ENCODE measurements at regions not wholly inside any gene's neighbourhood (a gene's known extent, or its start where the extent isn't known, plus 50 kb on each side); places are given as distances from the start of the nearest gene placed in this dataset.
"Not testable (repeated sequence)": the region's sequence is repeated elsewhere in the genome, so short reads cannot be mapped to it uniquely, and the experiment has no call there.

DNA sequence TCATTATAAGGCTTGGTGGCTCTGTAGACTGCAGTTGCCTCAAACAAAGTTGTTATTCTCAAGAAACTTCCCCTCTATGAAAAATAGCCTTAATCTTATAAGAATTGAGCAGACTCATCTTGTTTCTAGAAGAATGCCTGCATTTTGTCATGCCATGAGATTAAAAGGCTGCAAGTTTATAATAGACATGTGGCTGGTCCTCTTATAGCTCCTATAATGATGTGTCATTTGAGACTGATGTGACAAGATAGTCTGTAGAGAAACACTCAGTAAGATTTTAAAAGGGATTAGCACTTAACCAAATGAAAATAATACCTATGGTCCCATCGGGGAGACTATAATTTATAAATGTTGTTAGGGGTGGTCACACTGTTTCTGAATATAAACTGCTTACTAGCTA, 312.5 kb downstream of the OXSM start:
- H3K27ac Mint-ChIP-seq: no peak overlapping the region
- H3K4me3 Mint-ChIP-seq: no peak overlapping the region
- H3K27me3 Mint-ChIP-seq (ENCODE audit: low read depth in 3 of 3): peaks cover 0 to 3% (median 0%) of the 10 kb centered on the region in 3 donors
- no peak for DNase-seq
- no peaks in the 10 kb centered on the region for H3K36me3 Mint-ChIP-seq
- peaks cover 2 to 14% (median 9%) of the 10 kb centered on the region in 6 donors for H3K9me3 Mint-ChIP-seq
- no peaks in the 10 kb centered on the region for H3K4me1 Mint-ChIP-seq

GRCh38 chr3:26104851-26105251, 315.0 kb downstream of the OXSM start:
- H3K36me3 Mint-ChIP-seq: peaks cover 0 to 3% (median 0%) of the 10 kb centered on the region in 3 donors
- DNase-seq: no peak
- peaks cover 0 to 3% (median 0%) of the 10 kb centered on the region in 3 donors for H3K27me3 Mint-ChIP-seq (ENCODE audit: low read depth in 3 of 3)
- H3K4me1 Mint-ChIP-seq: no peaks in the 10 kb centered on the region
- H3K27ac Mint-ChIP-seq: no peak overlapping the region
- H3K4me3 Mint-ChIP-seq: no peak overlapping the region
- peaks cover 0 to 5% (median 2%) of the 10 kb centered on the region in 6 donors for H3K9me3 Mint-ChIP-seq

- Mint-ChIP-seq H3K27me3 (ENCODE audit: low read depth in 3 of 3) (peaks cover 0 to 3% (median 0%) of the 10 kb centered on the region in 3 donors), H3K4me3 (no peak overlapping the region), H3K36me3 (peaks cover 0 to 3% (median 0%) of the 10 kb centered on the region in 3 donors), H3K27ac (no peak overlapping the region), H3K9me3 (peaks cover 0 to 6% (median 2%) of the 10 kb centered on the region in 6 donors), H3K4me1 (no peaks in the 10 kb centered on the region)
- no peak for DNase-seq
Measured at GRCh38 chr3:26105261-26105660, 315.4 kb downstream of the OXSM start.

DNA sequence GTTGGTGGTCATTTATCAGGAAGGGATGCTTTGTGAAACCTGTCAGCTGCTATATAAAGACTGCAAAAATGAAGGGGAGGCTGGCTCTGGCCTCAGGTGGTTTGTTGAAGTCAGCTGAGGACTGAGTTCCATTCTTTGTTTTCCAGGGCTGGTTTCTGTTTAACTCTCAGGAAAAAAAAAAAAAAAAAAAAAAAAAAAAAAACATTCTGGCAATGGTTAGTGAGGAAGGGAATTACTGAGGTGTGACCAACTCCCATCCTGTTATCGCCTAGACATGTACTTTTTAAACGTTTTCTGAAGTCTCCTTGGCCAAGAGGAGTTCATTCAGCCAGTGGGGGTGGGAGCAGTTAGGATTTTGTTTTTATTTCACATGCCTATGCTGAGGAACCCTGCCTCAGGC, 316.3 kb downstream of the OXSM start:
- no peak for DNase-seq
- peaks cover 0 to 3% (median 0%) of the 10 kb centered on the region in 3 donors for H3K27me3 Mint-ChIP-seq (ENCODE audit: low read depth in 3 of 3)
- H3K27ac Mint-ChIP-seq: no peak overlapping the region
- H3K4me1 Mint-ChIP-seq: no peaks in the 10 kb centered on the region
- no peak overlapping the region for H3K4me3 Mint-ChIP-seq
- H3K9me3 Mint-ChIP-seq: peaks cover 0 to 6% (median under 1%) of the 10 kb centered on the region in 6 donors
- peaks cover 0 to 3% (median 0%) of the 10 kb centered on the region in 3 donors for H3K36me3 Mint-ChIP-seq

- Mint-ChIP-seq H3K4me1 (no peaks in the 10 kb centered on the region), H3K36me3 (peaks cover 0 to 3% (median 0%) of the 10 kb centered on the region in 3 donors), H3K4me3 (no peak overlapping the region), H3K27me3 (ENCODE audit: low read depth in 3 of 3) (no peaks in the 10 kb centered on the region), H3K27ac (no peak overlapping the region), H3K9me3 (peaks cover 0 to 11% (median 0%) of the 10 kb centered on the region in 6 donors)
- DNase-seq: no peak
Measured at GRCh38 chr3:26108846-26109489, 319.1 kb downstream of the OXSM start.

- Mint-ChIP-seq H3K27me3 (ENCODE audit: low read depth in 3 of 3) (peaks cover 0 to 6% (median 2%) of the 10 kb centered on the region in 3 donors), H3K36me3 (peaks cover 0 to 3% (median 0%) of the 10 kb centered on the region in 3 donors), H3K9me3 (peaks cover 0 to 11% (median 2%) of the 10 kb centered on the region in 6 donors), H3K4me1 (no peaks in the 10 kb centered on the region), H3K27ac (no peak overlapping the region), H3K4me3 (no peak overlapping the region)
- no peak for DNase-seq
Measured at GRCh38 chr3:26114851-26115250, 325.0 kb downstream of the OXSM start.

- peaks cover 2 to 6% (median 2%) of the 10 kb centered on the region in 3 donors for H3K27me3 Mint-ChIP-seq (ENCODE audit: low read depth in 3 of 3)
- no peak overlapping the region for H3K27ac Mint-ChIP-seq
- H3K9me3 Mint-ChIP-seq: peaks cover 0 to 12% (median 2%) of the 10 kb centered on the region in 6 donors
- peaks cover 0 to 3% (median 0%) of the 10 kb centered on the region in 3 donors for H3K36me3 Mint-ChIP-seq
- no peak for DNase-seq
- no peaks in the 10 kb centered on the region for H3K4me1 Mint-ChIP-seq
- H3K4me3 Mint-ChIP-seq: no peak overlapping the region
Measured at GRCh38 chr3:26118165-26118564, 328.3 kb downstream of the OXSM start.

GRCh38 chr3:26132942-26133341, 343.1 kb downstream of the OXSM start:
- H3K9me3 Mint-ChIP-seq: peaks cover 0 to 16% (median 6%) of the 10 kb centered on the region in 6 donors
- H3K4me3 Mint-ChIP-seq: no peak overlapping the region
- no peak for DNase-seq
- no peaks in the 10 kb centered on the region for H3K4me1 Mint-ChIP-seq
- no peaks in the 10 kb centered on the region for H3K36me3 Mint-ChIP-seq
- H3K27ac Mint-ChIP-seq: no peak overlapping the region
- H3K27me3 Mint-ChIP-seq (ENCODE audit: low read depth in 3 of 3): peaks cover 0 to 1% (median 0%) of the 10 kb centered on the region in 3 donors

DNA sequence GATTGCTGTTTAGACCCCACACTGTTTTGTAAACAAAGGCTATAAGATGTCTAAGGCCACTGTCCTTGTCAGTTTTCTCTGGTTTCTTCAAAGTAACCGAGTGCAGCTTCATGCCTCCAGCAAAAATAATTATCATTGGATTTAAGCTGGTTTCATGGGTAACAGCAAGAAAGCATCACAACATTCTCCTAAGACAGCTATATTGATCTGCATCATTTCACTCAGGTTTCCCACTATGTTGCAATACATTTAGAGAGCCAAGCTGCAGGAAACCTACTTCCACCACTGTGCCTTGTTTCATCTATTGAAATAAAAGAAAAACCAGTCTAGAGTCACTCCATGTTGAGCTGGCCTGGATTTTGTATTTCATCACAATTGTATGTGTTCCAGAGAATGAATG, 351.4 kb downstream of the OXSM start:
- Mint-ChIP-seq H3K4me3 (no peak overlapping the region), H3K27me3 (ENCODE audit: low read depth in 3 of 3) (peaks cover 0 to 2% (median 0%) of the 10 kb centered on the region in 3 donors), H3K27ac (no peak overlapping the region), H3K9me3 (peaks cover 6 to 33% (median 9%) of the 10 kb centered on the region in 6 donors), H3K36me3 (no peaks in the 10 kb centered on the region), H3K4me1 (no peaks in the 10 kb centered on the region)
- DNase-seq: no peak

GRCh38 chr3:26145769-26146168, 355.9 kb downstream of the OXSM start:
- Mint-ChIP-seq H3K4me1 (no peaks in the 10 kb centered on the region), H3K4me3 (no peak overlapping the region), H3K36me3 (no peaks in the 10 kb centered on the region), H3K9me3 (peaks cover 5 to 58% (median 14%) of the 10 kb centered on the region in 6 donors), H3K27ac (no peak overlapping the region), H3K27me3 (ENCODE audit: low read depth in 3 of 3) (no peaks in the 10 kb centered on the region)
- no peak for DNase-seq

DNA sequence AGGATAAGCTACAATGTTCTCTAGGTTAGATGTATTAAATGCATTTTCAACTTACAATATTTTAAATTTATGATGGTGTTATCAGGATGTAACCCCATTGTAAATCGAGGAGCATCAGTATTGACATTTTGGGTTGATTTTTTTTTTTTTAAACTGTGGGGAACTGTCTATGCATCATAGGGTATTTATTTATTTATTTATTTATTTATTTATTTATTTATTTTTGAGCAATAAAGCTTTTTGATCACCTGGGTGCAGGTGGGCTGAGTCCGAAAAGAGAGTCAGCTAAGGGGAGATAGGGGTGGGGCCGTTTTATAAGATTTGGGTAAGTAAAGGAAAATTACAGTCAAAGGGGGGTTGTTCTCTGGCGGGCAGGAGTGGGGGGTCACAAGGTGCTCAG, 367.5 kb downstream of the OXSM start:
- H3K36me3 Mint-ChIP-seq; H3K9me3 Mint-ChIP-seq; H3K27ac Mint-ChIP-seq; DNase-seq; H3K27me3 Mint-ChIP-seq (ENCODE audit: low read depth in 3 of 3); H3K4me3 Mint-ChIP-seq; H3K4me1 Mint-ChIP-seq: not testable (repeated sequence)

DNA sequence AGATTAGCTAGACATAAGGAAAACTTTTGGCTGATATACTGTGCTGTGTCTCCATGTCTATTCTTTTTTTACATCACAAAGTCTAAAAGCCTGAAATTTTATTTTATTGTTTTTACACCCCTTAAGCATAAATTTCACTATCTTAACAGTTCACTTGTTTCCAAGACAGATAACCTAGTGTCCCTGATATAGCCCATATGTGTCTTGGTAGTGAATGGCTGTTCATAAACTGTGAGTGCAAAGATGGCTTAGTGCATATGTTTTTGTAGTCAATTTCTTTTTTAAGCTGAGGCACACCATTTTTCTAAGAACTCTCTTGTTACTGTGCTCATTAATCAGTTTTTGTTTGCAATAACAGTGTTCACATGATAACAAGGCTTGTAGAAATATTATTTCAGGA, 381.1 kb downstream of the OXSM start:
- Mint-ChIP-seq H3K4me3 (no peak overlapping the region), H3K4me1 (no peaks in the 10 kb centered on the region), H3K27me3 (ENCODE audit: low read depth in 3 of 3) (peaks cover 0 to 3% (median 0%) of the 10 kb centered on the region in 3 donors), H3K27ac (no peak overlapping the region), H3K9me3 (peaks cover 0 to 23% (median 3%) of the 10 kb centered on the region in 6 donors), H3K36me3 (no peaks in the 10 kb centered on the region)
- no peak for DNase-seq

GRCh38 chr3:26191556-26191955, 401.7 kb downstream of the OXSM start:
- Mint-ChIP-seq H3K27me3 (ENCODE audit: low read depth in 3 of 3) (no peaks in the 10 kb centered on the region), H3K27ac (no peak overlapping the region), H3K9me3 (peaks cover 7 to 55% (median 15%) of the 10 kb centered on the region in 6 donors), H3K4me1 (no peaks in the 10 kb centered on the region), H3K4me3 (no peak overlapping the region), H3K36me3 (peaks cover 0 to 4% (median 0%) of the 10 kb centered on the region in 3 donors)
- no peak for DNase-seq

DNA sequence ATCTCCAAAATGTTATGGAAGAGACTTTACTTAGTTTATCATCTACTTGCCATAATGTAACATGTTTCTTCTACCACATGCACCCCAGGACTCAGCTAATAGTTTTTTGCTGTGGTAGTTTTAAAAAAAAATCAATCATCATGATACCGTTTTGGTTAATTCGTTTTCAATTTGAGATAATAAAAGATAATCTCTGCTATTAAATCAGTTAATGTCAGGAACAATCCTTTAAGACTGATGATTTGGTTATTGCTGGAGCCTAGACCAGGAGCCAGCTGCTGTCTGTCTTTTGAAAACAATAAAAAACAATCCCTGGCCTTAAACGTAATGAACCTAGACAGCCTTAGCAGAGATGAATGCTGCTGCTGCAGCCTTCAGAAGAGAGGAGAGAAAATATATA, 403.7 kb downstream of the OXSM start:
- peaks cover 7 to 46% (median 14%) of the 10 kb centered on the region in 6 donors for H3K9me3 Mint-ChIP-seq
- no peaks in the 10 kb centered on the region for H3K4me1 Mint-ChIP-seq
- peaks cover 0 to 4% (median 0%) of the 10 kb centered on the region in 3 donors for H3K36me3 Mint-ChIP-seq
- no peak overlapping the region for H3K27ac Mint-ChIP-seq
- no peaks in the 10 kb centered on the region for H3K27me3 Mint-ChIP-seq (ENCODE audit: low read depth in 3 of 3)
- H3K4me3 Mint-ChIP-seq: no peak overlapping the region
- DNase-seq: no peak

GRCh38 chr3:26196781-26197180, 406.9 kb downstream of the OXSM start:
- no peak for DNase-seq
- no peaks in the 10 kb centered on the region for H3K4me1 Mint-ChIP-seq
- H3K4me3 Mint-ChIP-seq: no peak overlapping the region
- no peaks in the 10 kb centered on the region for H3K27me3 Mint-ChIP-seq (ENCODE audit: low read depth in 3 of 3)
- peaks cover 0 to 32% (median 4%) of the 10 kb centered on the region in 6 donors for H3K9me3 Mint-ChIP-seq
- no peaks in the 10 kb centered on the region for H3K36me3 Mint-ChIP-seq
- H3K27ac Mint-ChIP-seq: no peak overlapping the region
